Activated CD4-positive, alpha-beta T cell treated with anti-CD3 and anti-CD28 coated beads, Interleukin-2, amount 50 U/mL, for 1 hour (primary cell): ENCODE measurements at regions not wholly inside any gene's neighbourhood (a gene's known extent, or its start where the extent isn't known, plus 50 kb on each side); places are given as distances from the start of the nearest gene placed in this dataset.
A peak's percentile ranks its signal among the peaks of the same experiment; 100 is the strongest.
"Not testable (repeated sequence)": the region's sequence is repeated elsewhere in the genome, so short reads cannot be mapped to it uniquely, and the experiment has no call there.

Source experiments
- DNase-seq: peaks from one replicate; pipeline ENCODE4 v3.0.0-alpha.2; 2020

GRCh38 chr5:34096033-34096432 is 53.0 kb upstream of the C1QTNF3 start:
- DNase-seq = not testable (repeated sequence)

GRCh38 chr5:34099891-34100290 is 56.9 kb upstream of the C1QTNF3 start:
- DNase-seq = not testable (repeated sequence)

GRCh38 chr5:34101567-34101966 is 58.6 kb upstream of the C1QTNF3 start:
- DNase-seq = not testable (repeated sequence)

GRCh38 chr5:34108897-34109296 is 65.9 kb upstream of the C1QTNF3 start:
- not testable (repeated sequence) for DNase-seq

GRCh38 chr5:34124280-34124679 is 81.3 kb upstream of the C1QTNF3 start:
- not testable (repeated sequence) for DNase-seq

- not testable (repeated sequence) for DNase-seq
These were observed 82.3 kb upstream of the C1QTNF3 start for GRCh38 chr5:34125354-34125753.

GRCh38 chr5:34126741-34127140 is 83.7 kb upstream of the C1QTNF3 start:
- not testable (repeated sequence) for DNase-seq

GRCh38 chr5:34127818-34128217 is 84.8 kb upstream of the C1QTNF3 start:
- DNase-seq = not testable (repeated sequence)

GRCh38 chr5:34128890-34129289 is 85.9 kb upstream of the C1QTNF3 start:
- DNase-seq = not testable (repeated sequence)

- not testable (repeated sequence) for DNase-seq
These were observed 112.0 kb upstream of the C1QTNF3 start for GRCh38 chr5:34154988-34155387.

GRCh38 chr5:34156703-34157414 is 113.8 kb upstream of the C1QTNF3 start:
- DNase-seq = not testable (repeated sequence)

- not testable (repeated sequence) for DNase-seq
These were observed 117.9 kb upstream of the C1QTNF3 start for GRCh38 chr5:34160904-34161303.

GRCh38 chr5:34171398-34171797 is 128.4 kb upstream of the C1QTNF3 start:
- DNase-seq = not testable (repeated sequence)

- not testable (repeated sequence) for DNase-seq
These were observed 136.6 kb upstream of the C1QTNF3 start for GRCh38 chr5:34179453-34180190.

- DNase-seq = not testable (repeated sequence)
These were observed 137.2 kb upstream of the C1QTNF3 start for GRCh38 chr5:34180225-34180624.

GRCh38 chr5:34180940-34181614 is 138.1 kb upstream of the C1QTNF3 start:
- not testable (repeated sequence) for DNase-seq

GRCh38 chr5:34185005-34185404 is 142.0 kb upstream of the C1QTNF3 start:
- DNase-seq = not testable (repeated sequence)

- not testable (repeated sequence) for DNase-seq
These were observed 142.6 kb upstream of the C1QTNF3 start for GRCh38 chr5:34185572-34185971.

GRCh38 chr5:34186108-34186507 is 143.1 kb upstream of the C1QTNF3 start:
- DNase-seq = not testable (repeated sequence)

GRCh38 chr5:34186865-34187264 is 143.9 kb upstream of the C1QTNF3 start:
- DNase-seq = not testable (repeated sequence)

- not testable (repeated sequence) for DNase-seq
These were observed 144.4 kb upstream of the C1QTNF3 start for GRCh38 chr5:34187441-34187840.

- peak; percentile 52 for DNase-seq
These were observed 145.2 kb upstream of the C1QTNF3 start for GRCh38 chr5:34188001-34188822.
